C4-2B (cell line): ENCODE measurements at regions not wholly inside any gene's neighbourhood (a gene's known extent, or its start where the extent isn't known, plus 50 kb on each side); places are given as distances from the start of the nearest gene placed in this dataset.

Experiments used
- CTCF ChIP-seq: fragments of 450-650 bp; conservative IDR thresholded peaks from 2 replicates; pipeline ENCODE4 v1.5.1; 2017; ENCODE audit warnings: mild to moderate bottlenecking
- ZFX ChIP-seq: fragments of 450-650 bp; IDR thresholded peaks from 2 replicates; pipeline ENCODE4 v1.6.1; 2017

- TF ChIP-seq CTCF (no peak), ZFX (no peak)
Measured at GRCh38 chrX:113770806-113771205, 813.1 kb upstream of the HTR2C start.
